ENCODE measurements at regions not wholly inside any gene's neighbourhood (a gene's known extent, or its start where the extent isn't known, plus 50 kb on each side); places are given as distances from the start of the nearest gene placed in this dataset.
"Not testable (repeated sequence)": the region's sequence is repeated elsewhere in the genome, so short reads cannot be mapped to it uniquely, and the experiment has no call there.

GRCh38 chr2:215638687-215639086, 202.8 kb upstream of the FN1 start:
- H3K36me3 Mint-ChIP-seq: no peaks in the 10 kb centered on the region
- H3K9me3 Mint-ChIP-seq: peaks cover 17% of the 10 kb centered on the region
- no peaks in the 10 kb centered on the region for H3K27me3 Mint-ChIP-seq
- H3K27ac Mint-ChIP-seq: no peak overlapping the region
- no peak for DNase-seq
- H3K4me1 Mint-ChIP-seq: no peaks in the 10 kb centered on the region
- no peak overlapping the region for H3K4me3 Mint-ChIP-seq

GRCh38 chr2:215637651-215638050, 201.8 kb upstream of the FN1 start:
- DNase-seq: no peak
- no peaks in the 10 kb centered on the region for H3K4me1 Mint-ChIP-seq
- H3K27ac Mint-ChIP-seq: no peak overlapping the region
- H3K4me3 Mint-ChIP-seq: no peak overlapping the region
- peaks cover 23% of the 10 kb centered on the region for H3K9me3 Mint-ChIP-seq
- no peaks in the 10 kb centered on the region for H3K27me3 Mint-ChIP-seq
- no peaks in the 10 kb centered on the region for H3K36me3 Mint-ChIP-seq

- H3K4me1 Mint-ChIP-seq: no peaks in the 10 kb centered on the region
- H3K4me3 Mint-ChIP-seq: no peak overlapping the region
- H3K36me3 Mint-ChIP-seq: peaks cover 3% of the 10 kb centered on the region
- no peaks in the 10 kb centered on the region for H3K27me3 Mint-ChIP-seq
- H3K27ac Mint-ChIP-seq: no peak overlapping the region
- DNase-seq: no peak
- peaks cover 29% of the 10 kb centered on the region for H3K9me3 Mint-ChIP-seq
These were observed 200.9 kb upstream of the FN1 start for GRCh38 chr2:215636816-215637215.

GRCh38 chr2:215635788-215636139, 199.9 kb upstream of the FN1 start:
- H3K27me3 Mint-ChIP-seq: no peaks in the 10 kb centered on the region
- no peak for DNase-seq
- H3K4me1 Mint-ChIP-seq: no peaks in the 10 kb centered on the region
- H3K36me3 Mint-ChIP-seq: peaks cover 3% of the 10 kb centered on the region
- peaks cover 34% of the 10 kb centered on the region for H3K9me3 Mint-ChIP-seq
- no peak overlapping the region for H3K27ac Mint-ChIP-seq
- H3K4me3 Mint-ChIP-seq: no peak overlapping the region

- Mint-ChIP-seq H3K9me3 (peaks cover 39% of the 10 kb centered on the region), H3K27ac (no peak overlapping the region), H3K27me3 (no peaks in the 10 kb centered on the region), H3K4me3 (no peak overlapping the region), H3K4me1 (no peaks in the 10 kb centered on the region), H3K36me3 (peaks cover 3% of the 10 kb centered on the region)
- DNase-seq: no peak
These were observed 199.4 kb upstream of the FN1 start for GRCh38 chr2:215635071-215635787.

GRCh38 chr2:215633360-215633759, 197.5 kb upstream of the FN1 start:
- H3K4me3 Mint-ChIP-seq: no peak overlapping the region
- no peaks in the 10 kb centered on the region for H3K27me3 Mint-ChIP-seq
- H3K4me1 Mint-ChIP-seq: no peaks in the 10 kb centered on the region
- no peak overlapping the region for H3K27ac Mint-ChIP-seq
- peaks cover 3% of the 10 kb centered on the region for H3K36me3 Mint-ChIP-seq
- DNase-seq: no peak
- H3K9me3 Mint-ChIP-seq: peaks cover 35% of the 10 kb centered on the region

GRCh38 chr2:215631696-215632095, 195.8 kb upstream of the FN1 start:
- H3K9me3 Mint-ChIP-seq: peaks cover 35% of the 10 kb centered on the region
- peaks cover 3% of the 10 kb centered on the region for H3K36me3 Mint-ChIP-seq
- no peak overlapping the region for H3K27ac Mint-ChIP-seq
- H3K4me1 Mint-ChIP-seq: no peaks in the 10 kb centered on the region
- H3K4me3 Mint-ChIP-seq: no peak overlapping the region
- no peaks in the 10 kb centered on the region for H3K27me3 Mint-ChIP-seq
- no peak for DNase-seq

GRCh38 chr2:215630796-215631195, 194.9 kb upstream of the FN1 start:
- H3K27me3 Mint-ChIP-seq, DNase-seq, H3K36me3 Mint-ChIP-seq, H3K4me1 Mint-ChIP-seq, H3K4me3 Mint-ChIP-seq, H3K27ac Mint-ChIP-seq: not testable (repeated sequence)
- peaks cover 34% of the 10 kb centered on the region for H3K9me3 Mint-ChIP-seq

GRCh38 chr2:215627771-215628170, 191.9 kb upstream of the FN1 start:
- no peaks in the 10 kb centered on the region for H3K4me1 Mint-ChIP-seq
- peaks cover 3% of the 10 kb centered on the region for H3K36me3 Mint-ChIP-seq
- DNase-seq: no peak
- H3K4me3 Mint-ChIP-seq: no peak overlapping the region
- no peak overlapping the region for H3K27ac Mint-ChIP-seq
- H3K27me3 Mint-ChIP-seq: no peaks in the 10 kb centered on the region
- peaks cover 18% of the 10 kb centered on the region for H3K9me3 Mint-ChIP-seq

GRCh38 chr2:215626812-215627281, 191.0 kb upstream of the FN1 start:
- no peak overlapping the region for H3K4me3 Mint-ChIP-seq
- H3K27me3 Mint-ChIP-seq: no peaks in the 10 kb centered on the region
- no peaks in the 10 kb centered on the region for H3K36me3 Mint-ChIP-seq
- H3K4me1 Mint-ChIP-seq: no peaks in the 10 kb centered on the region
- no peak overlapping the region for H3K27ac Mint-ChIP-seq
- peaks cover 10% of the 10 kb centered on the region for H3K9me3 Mint-ChIP-seq
- DNase-seq: no peak

- Mint-ChIP-seq H3K36me3 (no peaks in the 10 kb centered on the region), H3K4me3 (no peak overlapping the region), H3K9me3 (peaks cover 6% of the 10 kb centered on the region), H3K27ac (no peak overlapping the region), H3K4me1 (no peaks in the 10 kb centered on the region), H3K27me3 (no peaks in the 10 kb centered on the region)
- no peak for DNase-seq
These were observed 190.2 kb upstream of the FN1 start for GRCh38 chr2:215626063-215626462.

GRCh38 chr2:215625207-215625606, 189.3 kb upstream of the FN1 start:
- DNase-seq: no peak
- Mint-ChIP-seq H3K27me3 (peaks cover 8% of the 10 kb centered on the region), H3K36me3 (no peaks in the 10 kb centered on the region), H3K4me3 (no peak overlapping the region), H3K9me3 (no peaks in the 10 kb centered on the region), H3K27ac (no peak overlapping the region), H3K4me1 (no peaks in the 10 kb centered on the region)

GRCh38 chr2:215624423-215624829, 188.6 kb upstream of the FN1 start:
- H3K27ac Mint-ChIP-seq: no peak overlapping the region
- H3K4me1 Mint-ChIP-seq: peaks cover 4% of the 10 kb centered on the region
- peaks cover 15% of the 10 kb centered on the region for H3K27me3 Mint-ChIP-seq
- DNase-seq: no peak
- H3K36me3 Mint-ChIP-seq: no peaks in the 10 kb centered on the region
- H3K9me3 Mint-ChIP-seq: no peaks in the 10 kb centered on the region
- no peak overlapping the region for H3K4me3 Mint-ChIP-seq

- no peak overlapping the region for H3K27ac Mint-ChIP-seq
- DNase-seq: no peak
- H3K4me3 Mint-ChIP-seq: no peak overlapping the region
- H3K27me3 Mint-ChIP-seq: peaks cover 24% of the 10 kb centered on the region
- H3K36me3 Mint-ChIP-seq: no peaks in the 10 kb centered on the region
- peaks cover 5% of the 10 kb centered on the region for H3K4me1 Mint-ChIP-seq
- no peaks in the 10 kb centered on the region for H3K9me3 Mint-ChIP-seq
These were observed 187.0 kb upstream of the FN1 start for GRCh38 chr2:215622837-215623236.

GRCh38 chr2:215621381-215621780, 185.5 kb upstream of the FN1 start:
- H3K9me3 Mint-ChIP-seq: peaks cover 1% of the 10 kb centered on the region
- DNase-seq: no peak
- H3K27me3 Mint-ChIP-seq: peaks cover 24% of the 10 kb centered on the region
- H3K4me3 Mint-ChIP-seq: no peak overlapping the region
- H3K4me1 Mint-ChIP-seq: peaks cover 5% of the 10 kb centered on the region
- no peaks in the 10 kb centered on the region for H3K36me3 Mint-ChIP-seq
- no peak overlapping the region for H3K27ac Mint-ChIP-seq

- DNase-seq: no peak
- H3K4me1 Mint-ChIP-seq: peaks cover 5% of the 10 kb centered on the region
- no peak overlapping the region for H3K27ac Mint-ChIP-seq
- H3K36me3 Mint-ChIP-seq: no peaks in the 10 kb centered on the region
- H3K27me3 Mint-ChIP-seq: peaks cover 24% of the 10 kb centered on the region
- no peak overlapping the region for H3K4me3 Mint-ChIP-seq
- peaks cover 1% of the 10 kb centered on the region for H3K9me3 Mint-ChIP-seq
These were observed 184.7 kb upstream of the FN1 start for GRCh38 chr2:215620528-215620927.
